ENCODE measurements at regions not wholly inside any gene's neighbourhood (a gene's known extent, or its start where the extent isn't known, plus 50 kb on each side); places are given as distances from the start of the nearest gene placed in this dataset.
"Not testable (repeated sequence)": the region's sequence is repeated elsewhere in the genome, so short reads cannot be mapped to it uniquely, and the experiment has no call there.

GRCh38 chr18:70640336-70640887 lies 351.6 kb downstream of the SOCS6 start:
- no peak for DNase-seq

DNA sequence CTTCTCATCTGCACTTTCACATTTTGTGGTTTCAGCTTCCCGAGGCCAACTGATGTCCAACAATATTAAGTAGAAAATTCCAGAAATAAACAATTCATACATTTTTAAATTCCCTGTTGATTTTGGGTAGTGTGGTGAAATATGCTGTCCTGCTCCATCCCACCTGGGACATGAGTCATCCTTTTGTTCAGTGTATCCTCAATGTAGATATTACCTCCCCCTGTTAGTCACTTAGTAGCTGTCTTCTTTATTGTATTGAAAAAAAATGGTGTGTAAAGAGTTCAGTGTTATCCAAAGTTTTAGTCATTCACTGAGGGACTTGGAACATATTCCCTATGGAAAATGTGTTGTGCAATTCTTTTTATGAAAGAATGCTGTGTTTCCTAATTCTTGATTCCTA lies 348.1 kb downstream of the SOCS6 start:
- no peak for DNase-seq

- DNase-seq = no peak
Measured at GRCh38 chr18:70634576-70635147, 345.8 kb downstream of the SOCS6 start.

GRCh38 chr18:70627182-70627802 lies 338.4 kb downstream of the SOCS6 start:
- no peak for DNase-seq

DNA sequence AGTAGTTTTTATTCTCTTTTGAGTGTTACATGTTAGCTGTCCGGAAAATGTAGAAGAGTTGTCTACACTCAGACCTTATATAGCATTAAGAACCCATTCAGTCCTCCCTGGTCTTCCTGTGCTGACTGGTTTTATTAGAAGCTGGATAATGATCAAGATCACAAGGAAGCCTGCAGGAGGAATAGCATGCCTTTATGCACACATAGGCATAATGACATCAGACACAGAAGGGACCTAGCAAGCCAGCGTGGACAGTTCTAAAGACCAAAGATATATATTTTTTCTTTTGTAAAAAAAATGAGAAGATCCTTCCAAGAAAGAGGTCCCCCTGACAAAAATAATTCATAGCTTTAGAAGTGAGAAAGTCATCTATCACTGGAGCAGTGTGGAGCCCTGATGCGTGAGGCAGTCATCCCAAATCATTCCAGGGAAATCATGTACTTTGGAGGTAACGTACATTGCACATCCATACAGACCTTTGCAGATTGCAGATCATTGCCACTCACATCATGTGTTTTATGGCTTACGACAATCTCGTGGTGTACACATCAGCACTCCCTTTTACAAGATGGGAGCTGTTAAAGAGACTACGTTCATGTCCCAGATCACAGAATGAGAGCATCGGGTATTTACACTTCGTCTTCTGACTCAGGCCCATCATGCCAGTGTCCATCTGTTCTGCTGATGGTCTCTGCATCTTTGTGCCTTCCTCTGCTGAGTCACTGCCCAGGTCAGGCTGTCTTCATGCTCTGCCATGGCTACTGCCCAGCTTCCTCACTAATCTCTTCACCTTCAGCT lies 334.0 kb downstream of the SOCS6 start:
- DNase-seq = no peak

- peak; percentile 2 for DNase-seq
Measured at GRCh38 chr18:70621710-70622109, 332.9 kb downstream of the SOCS6 start.

GRCh38 chr18:70620837-70621612 lies 332.2 kb downstream of the SOCS6 start:
- DNase-seq = no peak

- no peak for DNase-seq
Measured at GRCh38 chr18:70617020-70617763, 328.3 kb downstream of the SOCS6 start.

DNA sequence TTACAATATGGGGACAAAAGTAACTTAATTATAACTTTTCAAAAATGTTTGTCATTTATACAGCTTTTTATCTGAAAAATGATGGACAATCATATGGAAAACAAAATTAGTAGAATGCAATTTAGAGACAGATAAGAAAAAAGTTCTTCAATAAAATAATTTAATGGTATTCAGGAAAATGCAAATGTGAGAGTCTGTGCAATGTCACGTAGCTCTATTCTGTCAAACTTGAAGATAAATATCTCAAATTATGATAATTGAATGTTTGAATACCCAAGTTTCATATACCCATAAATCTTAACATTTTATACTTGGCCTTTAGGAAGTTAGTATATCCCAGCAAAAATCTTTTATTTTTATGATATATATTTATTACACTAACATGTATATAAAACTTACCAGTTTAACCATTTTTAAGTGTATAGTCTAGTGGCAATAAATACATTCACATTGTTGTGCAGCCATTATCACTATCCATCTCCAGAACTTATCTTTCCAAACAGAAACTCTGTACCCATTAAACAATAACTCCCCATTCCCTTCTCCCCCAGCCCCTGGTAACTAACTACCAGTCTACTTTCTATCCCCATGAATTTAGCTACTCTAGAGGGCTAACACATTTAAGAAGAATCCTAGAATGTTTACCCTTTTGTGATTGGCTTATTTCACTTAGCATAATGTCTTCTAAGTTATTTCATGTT lies 311.5 kb downstream of the SOCS6 start:
- no peak for DNase-seq

- no peak for DNase-seq
Measured at GRCh38 chr18:70598406-70598805, 309.6 kb downstream of the SOCS6 start.

GRCh38 chr18:70582981-70583380 lies 294.1 kb downstream of the SOCS6 start:
- DNase-seq = no peak

DNA sequence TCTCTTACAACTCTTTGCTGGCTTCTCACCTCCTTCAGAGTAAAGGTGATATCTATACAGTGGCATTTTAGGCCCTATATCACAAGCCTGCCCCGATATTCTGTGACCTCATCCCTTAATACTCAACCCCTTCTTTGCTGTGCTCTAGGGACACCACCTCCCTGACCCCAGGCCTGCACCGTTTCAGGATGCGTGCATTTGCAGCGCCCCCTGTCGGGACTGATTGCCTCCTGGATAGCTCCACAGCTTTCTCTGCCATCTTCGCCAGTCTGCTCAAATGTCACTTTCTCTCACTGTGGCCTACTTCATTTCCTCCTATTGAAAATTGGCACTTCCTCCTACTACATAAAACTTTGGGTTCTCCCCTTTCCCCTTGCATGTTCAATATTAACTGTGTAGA lies 289.6 kb downstream of the SOCS6 start:
- no peak for DNase-seq

GRCh38 chr18:70577023-70577420 lies 288.2 kb downstream of the SOCS6 start:
- DNase-seq = no peak

DNA sequence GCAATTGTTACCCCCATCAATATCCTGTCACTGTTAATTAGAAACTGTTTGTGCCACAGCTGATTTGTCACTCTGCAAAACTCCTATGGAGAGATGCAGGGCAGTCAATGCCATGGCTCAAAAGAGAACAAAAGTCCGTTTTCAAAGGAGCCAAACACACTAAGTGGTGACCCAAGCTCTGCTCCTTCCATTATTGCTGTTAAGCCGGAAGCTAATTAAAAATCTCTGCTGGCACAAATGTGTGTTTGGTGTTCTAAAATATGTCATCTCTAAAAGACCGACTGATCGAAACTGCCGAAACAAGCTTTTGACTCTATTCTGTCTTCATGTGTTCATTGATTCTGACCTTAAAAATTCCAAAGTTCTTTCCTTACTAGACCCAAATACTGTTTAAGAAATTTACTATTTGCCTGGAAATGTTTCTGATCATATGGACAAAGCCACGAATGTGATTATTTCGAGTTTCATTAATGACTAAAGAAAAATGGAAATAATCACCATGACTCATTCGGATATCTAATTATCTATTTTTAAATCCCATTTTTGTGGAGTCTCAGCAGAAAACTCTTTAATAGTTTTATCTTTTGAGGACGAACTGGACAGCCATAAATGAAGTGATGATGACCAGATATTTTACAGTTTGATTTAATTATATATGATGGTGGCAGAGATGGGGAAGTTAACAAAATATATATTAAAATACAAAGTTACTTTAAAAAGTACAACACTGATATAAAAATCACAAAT lies 287.6 kb downstream of the SOCS6 start:
- no peak for DNase-seq

- not testable (repeated sequence) for DNase-seq
Measured at GRCh38 chr18:70574951-70575350, 286.1 kb downstream of the SOCS6 start.

DNA sequence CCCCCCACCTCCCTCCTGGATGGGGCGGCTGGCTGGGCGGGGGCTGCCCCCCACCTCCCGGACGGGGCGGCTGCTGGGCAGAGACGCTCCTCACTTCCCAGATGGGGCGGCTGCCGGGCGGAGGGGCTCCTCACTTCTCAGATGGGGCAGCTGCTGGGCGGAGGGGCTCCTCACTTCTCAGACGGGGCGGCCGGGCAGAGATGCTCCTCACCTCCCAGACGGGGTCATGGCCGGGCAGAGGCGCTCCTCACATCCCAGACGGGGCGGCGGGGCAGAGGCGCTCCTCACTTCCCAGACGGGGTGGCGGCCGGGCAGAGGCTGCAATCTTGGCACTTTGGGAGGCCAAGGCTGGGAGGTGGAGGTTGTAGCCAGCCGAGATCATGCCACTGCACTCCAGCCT lies 280.8 kb downstream of the SOCS6 start:
- not testable (repeated sequence) for DNase-seq

- no peak for DNase-seq
Measured at GRCh38 chr18:70559446-70559845, 270.6 kb downstream of the SOCS6 start.

- DNase-seq = no peak
Measured at GRCh38 chr18:70558371-70558770, 269.5 kb downstream of the SOCS6 start.

DNA sequence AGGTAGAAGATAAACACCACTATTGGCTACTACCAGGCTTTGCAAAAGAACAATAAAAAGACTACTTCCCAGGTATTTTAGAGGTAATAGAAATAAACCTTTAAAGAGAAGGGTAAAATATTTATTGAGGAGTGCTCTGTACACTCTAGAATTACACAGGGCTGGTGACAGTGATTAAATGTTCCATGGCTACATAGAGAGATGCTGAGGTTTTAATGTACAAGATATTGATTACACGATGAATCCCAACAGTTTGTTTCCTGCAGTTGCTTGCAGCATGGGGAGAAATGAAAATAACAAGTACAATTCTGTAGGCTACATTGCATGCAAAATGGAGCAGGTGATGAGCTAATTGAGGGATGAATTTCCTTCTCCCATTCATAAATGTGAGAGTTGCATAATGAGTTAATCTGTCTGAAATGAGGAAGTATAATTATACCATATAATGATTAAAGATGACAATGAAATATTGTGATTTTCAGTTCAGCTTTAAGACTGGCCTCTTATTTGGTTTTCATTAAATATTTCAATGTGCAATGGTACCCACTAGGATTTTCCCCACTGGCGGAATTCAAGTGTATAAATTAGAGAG lies 266.1 kb downstream of the SOCS6 start:
- no peak for DNase-seq

GRCh38 chr18:70553936-70554260 lies 265.1 kb downstream of the SOCS6 start:
- no peak for DNase-seq
